Brain microvascular endothelial cell (primary cell): ENCODE measurements at regions not wholly inside any gene's neighbourhood (a gene's known extent, or its start where the extent isn't known, plus 50 kb on each side); places are given as distances from the start of the nearest gene placed in this dataset.
"Not testable (repeated sequence)": the region's sequence is repeated elsewhere in the genome, so short reads cannot be mapped to it uniquely, and the experiment has no call there.

Source experiments
- DNase-seq: peaks from one replicate; pipeline ENCODE4 v3.0.0-alpha.2; 2020
- H3K27ac ChIP-seq: fragments of 250-450 bp; sonication (Bioruptor Pico); 2 replicates; pipeline ENCODE4 v1.5.1; 2020; ENCODE audit warnings: mild to moderate bottlenecking, moderate library complexity
- H3K27me3 ChIP-seq: fragments of 250-450 bp; sonication (Bioruptor Pico); replicated peaks from 2 replicates; pipeline ENCODE4 v1.5.1; 2020; ENCODE audit warnings: mild to moderate bottlenecking
- H3K36me3 ChIP-seq: fragments of 250-450 bp; sonication (Bioruptor Pico); replicated peaks from 2 replicates; pipeline ENCODE4 v1.5.1; 2020; ENCODE audit warnings: mild to moderate bottlenecking
- H3K4me3 ChIP-seq: 2 replicates; pipeline ENCODE4 v1.5.1; 2011; ENCODE audit warnings: low read depth, mild to moderate bottlenecking, control low read depth, low read length, moderate library complexity
- in situ Hi-C: cut with HindIII; loops from 2 replicates; pipeline ENCODE4 v1.10.0; 2017; ENCODE audit warnings: low sequenced_read_pairs, low pct_ligation_motif_present
- TF ChIP-seq, protein P1 (sequence below): IDR thresholded peaks from 2 replicates; pipeline ENCODE4 v1.5.1; 2011; ENCODE audit warnings: low read depth, mild to moderate bottlenecking, moderate library complexity, low read length, control low read depth, inconsistent platforms; ENCODE audit errors: missing control alignments

DNA sequence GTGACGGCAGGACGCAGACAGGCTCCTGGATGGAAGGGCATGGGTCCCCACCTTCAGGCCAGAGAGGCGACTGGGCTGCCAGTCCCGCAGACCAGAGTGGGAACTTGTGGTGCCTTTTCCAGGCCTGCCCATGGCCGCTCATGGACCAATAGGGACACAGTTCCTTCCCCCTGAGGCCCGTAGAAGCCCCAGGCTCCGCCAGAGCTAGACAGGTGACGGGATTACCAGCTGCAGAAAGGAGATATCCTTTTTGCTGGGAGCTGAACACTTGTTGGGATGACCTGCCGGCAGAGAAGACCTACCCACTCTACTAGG lies 73.6 kb upstream of the RASSF8 start:
- TF ChIP-seq, protein P1, sequence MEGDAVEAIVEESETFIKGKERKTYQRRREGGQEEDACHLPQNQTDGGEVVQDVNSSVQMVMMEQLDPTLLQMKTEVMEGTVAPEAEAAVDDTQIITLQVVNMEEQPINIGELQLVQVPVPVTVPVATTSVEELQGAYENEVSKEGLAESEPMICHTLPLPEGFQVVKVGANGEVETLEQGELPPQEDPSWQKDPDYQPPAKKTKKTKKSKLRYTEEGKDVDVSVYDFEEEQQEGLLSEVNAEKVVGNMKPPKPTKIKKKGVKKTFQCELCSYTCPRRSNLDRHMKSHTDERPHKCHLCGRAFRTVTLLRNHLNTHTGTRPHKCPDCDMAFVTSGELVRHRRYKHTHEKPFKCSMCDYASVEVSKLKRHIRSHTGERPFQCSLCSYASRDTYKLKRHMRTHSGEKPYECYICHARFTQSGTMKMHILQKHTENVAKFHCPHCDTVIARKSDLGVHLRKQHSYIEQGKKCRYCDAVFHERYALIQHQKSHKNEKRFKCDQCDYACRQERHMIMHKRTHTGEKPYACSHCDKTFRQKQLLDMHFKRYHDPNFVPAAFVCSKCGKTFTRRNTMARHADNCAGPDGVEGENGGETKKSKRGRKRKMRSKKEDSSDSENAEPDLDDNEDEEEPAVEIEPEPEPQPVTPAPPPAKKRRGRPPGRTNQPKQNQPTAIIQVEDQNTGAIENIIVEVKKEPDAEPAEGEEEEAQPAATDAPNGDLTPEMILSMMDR: no peak
- in situ Hi-C loops: no loop called here
- no peaks in the 10 kb centered on the region for H3K36me3 ChIP-seq
- no peaks in the 10 kb centered on the region for H3K27me3 ChIP-seq
- no peak overlapping the region for H3K4me3 ChIP-seq
- H3K27ac ChIP-seq: no peak overlapping the region
- DNase-seq: no peak

DNA sequence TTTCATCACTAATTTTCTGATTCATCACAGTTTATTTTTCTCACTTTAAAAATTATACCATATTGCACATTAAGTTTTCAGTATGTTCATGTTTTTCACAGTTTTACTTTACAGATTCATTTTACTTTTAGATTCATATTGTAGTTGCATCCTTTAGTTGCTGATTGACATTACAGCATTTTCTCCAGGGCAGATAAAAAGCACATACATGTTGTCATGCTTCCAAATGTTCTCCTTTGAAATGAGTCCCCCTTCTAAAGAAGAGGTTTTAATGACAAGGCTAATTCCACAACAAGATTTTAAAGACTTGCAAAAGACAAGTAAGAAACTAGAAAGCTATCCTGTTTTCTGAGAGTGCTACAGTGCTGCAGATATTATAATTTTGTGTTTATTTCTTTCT lies 72.1 kb upstream of the RASSF8 start:
- in situ Hi-C loops: no loop called here

DNA sequence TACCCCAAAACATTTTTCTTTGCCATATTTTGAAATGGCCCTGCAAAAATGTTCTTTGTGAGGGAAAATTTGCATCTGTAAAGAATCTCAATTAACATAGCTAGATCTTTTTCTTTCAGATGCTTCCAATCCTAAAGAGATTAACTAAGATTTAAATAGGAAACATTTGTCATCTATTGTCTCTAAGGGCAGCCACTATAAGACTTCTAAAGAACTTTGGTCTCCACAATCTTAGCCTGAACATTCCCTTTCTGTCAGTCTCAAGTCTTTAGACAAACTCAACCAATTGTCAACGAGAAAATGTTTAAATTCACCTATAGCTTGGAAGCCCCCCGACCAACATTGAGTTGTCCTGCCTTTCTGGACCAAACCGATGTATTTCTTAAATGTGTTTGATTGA lies 71.1 kb upstream of the RASSF8 start:
- H3K27me3 ChIP-seq: no peaks in the 10 kb centered on the region

More for the DNA sequence above, 72.1 kb upstream of the RASSF8 start:
- no peak for DNase-seq
- H3K27ac ChIP-seq: no peak overlapping the region
- H3K27me3 ChIP-seq: no peaks in the 10 kb centered on the region
- TF ChIP-seq, protein P1: no peak
- H3K36me3 ChIP-seq: no peaks in the 10 kb centered on the region
- H3K4me3 ChIP-seq: no peak overlapping the region

DNA sequence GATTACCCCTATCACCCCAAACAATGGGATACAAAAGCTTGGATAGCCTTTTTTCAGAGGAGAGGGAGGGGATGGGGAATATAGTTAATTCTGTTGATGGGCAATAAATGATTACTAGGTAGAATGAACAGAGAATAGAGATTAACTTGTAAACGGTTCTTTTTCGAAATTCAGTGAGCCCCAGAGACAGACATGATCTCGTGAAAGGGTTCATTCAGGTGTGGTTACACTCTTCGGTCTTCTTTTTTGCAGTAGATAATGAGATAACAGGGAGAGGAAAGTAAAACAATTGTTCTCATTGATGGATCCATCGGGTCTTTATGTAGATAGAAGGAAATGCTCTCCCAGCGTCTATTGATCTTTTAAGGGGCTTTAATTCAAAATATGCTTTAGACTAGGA lies 69.3 kb upstream of the RASSF8 start:
- no peak for DNase-seq
- no peaks in the 10 kb centered on the region for H3K27me3 ChIP-seq
- H3K4me3 ChIP-seq: no peak overlapping the region
- H3K27ac ChIP-seq: no peak overlapping the region
- TF ChIP-seq, protein P1: no peak
- in situ Hi-C loops: no loop called here
- H3K36me3 ChIP-seq: no peaks in the 10 kb centered on the region

More for the DNA sequence above, 71.1 kb upstream of the RASSF8 start:
- H3K27ac ChIP-seq: no peak overlapping the region
- TF ChIP-seq, protein P1: no peak
- in situ Hi-C loops: no loop called here
- DNase-seq: no peak
- no peaks in the 10 kb centered on the region for H3K36me3 ChIP-seq
- H3K4me3 ChIP-seq: no peak overlapping the region

DNA sequence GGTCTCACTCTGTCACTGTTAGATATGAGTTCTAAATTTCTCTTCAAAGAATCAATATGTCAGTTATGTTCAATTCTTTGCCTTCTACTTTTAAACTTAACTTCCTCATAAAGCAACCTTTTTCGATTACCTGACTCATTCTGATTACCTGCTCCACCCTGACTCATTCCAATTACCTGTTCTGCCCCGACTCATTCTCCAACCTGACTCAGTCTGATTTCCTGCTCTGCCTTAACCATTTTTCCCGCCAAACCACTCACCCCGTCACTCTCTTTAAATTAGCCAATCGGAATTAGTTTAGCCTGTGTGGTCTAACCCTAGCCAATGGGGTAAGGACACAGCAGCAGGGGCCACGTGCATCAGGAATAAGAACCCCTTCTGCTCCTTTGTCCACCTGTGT lies 67.4 kb upstream of the RASSF8 start:
- in situ Hi-C loops, H3K36me3 ChIP-seq, H3K4me3 ChIP-seq, H3K27ac ChIP-seq, DNase-seq, H3K27me3 ChIP-seq: not testable (repeated sequence)

DNA sequence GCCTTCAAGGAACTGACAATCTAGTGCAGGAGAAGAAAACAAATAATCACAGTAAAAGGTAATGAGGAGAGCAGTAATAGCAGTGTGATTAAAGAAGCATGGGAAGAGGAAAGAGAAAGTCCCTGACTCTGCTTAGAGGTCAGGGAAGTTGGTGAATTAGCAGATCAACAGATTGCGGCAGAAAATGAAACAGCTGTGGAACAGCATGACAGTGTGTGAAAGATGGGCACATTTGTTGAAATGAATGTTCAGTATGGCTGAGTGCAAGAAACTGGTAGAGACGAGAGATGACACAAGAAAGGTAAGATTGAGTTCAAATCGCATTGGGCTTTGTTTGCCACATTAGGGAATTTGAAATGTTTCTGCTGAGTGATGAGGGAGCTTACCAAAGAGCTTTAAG lies 63.7 kb upstream of the RASSF8 start:
- no peak overlapping the region for H3K27ac ChIP-seq
- no peaks in the 10 kb centered on the region for H3K27me3 ChIP-seq
- DNase-seq: no peak
- no peak overlapping the region for H3K4me3 ChIP-seq
- no peaks in the 10 kb centered on the region for H3K36me3 ChIP-seq
- in situ Hi-C loops: no loop called here
- TF ChIP-seq, protein P1: no peak

DNA sequence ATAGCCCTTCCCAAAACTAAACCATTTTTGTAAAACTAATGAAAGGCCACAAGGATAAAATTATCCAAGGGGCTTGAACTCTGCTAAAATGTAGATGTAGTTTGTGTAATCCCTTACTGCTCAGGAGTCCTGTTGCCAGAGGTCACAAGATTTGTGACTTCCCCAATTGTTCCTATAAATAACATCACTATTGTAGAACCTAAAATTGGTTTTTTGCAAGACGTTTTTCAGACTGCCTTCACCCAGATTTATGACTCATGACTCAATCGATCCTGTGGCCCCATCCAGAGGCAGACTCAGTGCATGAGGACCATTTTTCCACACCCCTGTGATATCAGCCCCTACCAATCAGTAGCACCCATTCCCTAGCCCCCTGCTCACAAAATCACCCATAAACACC lies 61.5 kb upstream of the RASSF8 start:
- Histone ChIP-seq H3K27ac (no peak overlapping the region), H3K36me3 (no peaks in the 10 kb centered on the region), H3K27me3 (no peaks in the 10 kb centered on the region), H3K4me3 (no peak overlapping the region)
- TF ChIP-seq, protein P1: no peak
- DNase-seq: no peak
- in situ Hi-C loops: no loop called here
